ENCODE measurements at regions not wholly inside any gene's neighbourhood (a gene's known extent, or its start where the extent isn't known, plus 50 kb on each side); places are given as distances from the start of the nearest gene placed in this dataset.
"Not testable (repeated sequence)": the region's sequence is repeated elsewhere in the genome, so short reads cannot be mapped to it uniquely, and the experiment has no call there.

DNA sequence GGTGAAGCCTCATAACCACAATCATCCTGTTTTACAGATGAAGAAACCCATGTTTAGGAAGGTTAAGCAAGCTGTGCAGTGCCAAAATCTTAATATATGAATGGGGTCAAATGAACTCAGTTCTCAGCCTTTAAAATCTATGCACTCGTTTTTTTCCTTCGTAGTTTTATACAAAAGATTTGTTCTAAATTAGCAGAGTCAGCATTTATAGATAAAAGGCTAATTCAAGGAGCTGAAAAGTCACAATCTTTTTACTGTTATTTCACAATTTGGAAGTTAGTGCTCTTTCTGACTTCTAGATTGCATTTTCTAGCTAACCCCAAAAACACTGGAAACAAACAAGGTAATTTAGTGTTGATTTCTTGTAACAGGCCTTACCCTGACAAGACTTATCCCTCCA, 766.9 kb upstream of the ADGRL4 start:
- no peak for DNase-seq

DNA sequence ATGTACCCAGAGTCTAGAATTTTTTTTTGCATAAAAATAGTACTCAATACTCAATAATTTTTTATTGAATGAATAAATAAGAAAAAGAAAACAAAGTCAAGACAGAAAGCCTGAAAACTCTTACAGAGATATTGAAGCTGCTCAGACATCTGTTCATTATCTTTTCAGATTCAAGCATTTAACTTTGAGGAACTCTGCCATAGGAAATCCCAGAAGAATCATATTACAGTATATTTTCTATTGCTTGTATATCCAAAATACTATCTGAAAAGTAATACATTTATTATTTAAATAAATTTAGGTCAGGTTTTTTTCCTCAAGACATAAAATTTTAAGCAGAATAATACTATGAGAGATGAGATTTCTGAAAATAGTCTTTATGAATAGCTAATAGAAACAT, 755.9 kb upstream of the ADGRL4 start:
- DNase-seq: no peak

DNA sequence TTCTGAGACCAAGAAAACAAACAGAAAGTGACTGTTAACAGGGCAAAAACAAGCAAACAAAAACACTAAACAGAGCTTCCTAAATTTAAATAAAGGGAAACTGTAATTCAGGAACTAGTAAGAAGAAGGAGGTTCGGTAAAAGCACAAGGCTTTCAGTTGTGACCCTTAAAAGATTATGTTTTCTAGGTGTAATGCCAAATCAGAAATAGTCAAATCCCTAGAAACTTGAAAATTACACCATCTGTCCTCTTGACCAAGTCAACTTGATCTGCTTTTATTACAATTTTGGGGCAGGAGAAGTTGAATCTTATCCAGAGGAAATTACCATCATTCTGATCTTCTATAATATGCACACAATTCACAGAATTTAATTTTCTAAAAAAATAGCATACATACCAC, 754.0 kb upstream of the ADGRL4 start:
- no peak for DNase-seq

DNA sequence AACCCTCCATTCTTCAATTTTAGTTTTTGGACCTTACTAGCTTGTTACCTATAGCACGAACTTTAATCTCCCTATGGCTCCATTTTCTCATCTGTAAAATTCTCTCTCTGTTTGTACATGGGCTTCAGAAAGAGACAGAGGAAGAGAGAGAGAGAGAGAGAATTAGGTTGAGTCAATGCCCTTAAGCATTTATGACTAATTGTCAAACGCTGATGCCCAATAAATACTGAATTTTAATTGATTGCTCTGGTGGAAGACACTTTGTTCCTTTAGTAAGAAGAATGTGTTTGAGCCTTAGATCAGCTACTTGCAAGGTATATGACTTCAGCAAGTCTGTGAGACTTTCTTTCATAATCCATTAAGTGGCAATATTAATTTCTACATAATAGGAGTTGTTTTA, 743.1 kb upstream of the ADGRL4 start:
- no peak for DNase-seq

DNA sequence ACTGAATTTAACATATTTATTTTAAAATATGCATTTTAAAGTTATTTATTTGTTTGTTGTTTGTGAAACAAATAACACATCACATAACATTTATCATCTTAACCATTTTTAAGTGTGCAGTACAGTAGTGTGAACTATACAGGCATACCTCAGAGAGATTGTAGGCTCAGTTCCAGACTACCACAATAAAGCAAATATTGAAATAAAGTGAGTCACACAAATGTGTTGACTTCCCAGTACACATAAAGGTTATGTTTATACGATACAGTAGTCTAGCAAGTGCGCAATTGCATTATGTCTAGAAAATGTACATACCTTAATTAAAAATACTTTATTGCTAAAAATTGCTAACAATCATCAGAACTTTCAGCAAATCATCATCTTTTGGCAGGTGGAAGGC, 739.4 kb upstream of the ADGRL4 start:
- DNase-seq: no peak

DNA sequence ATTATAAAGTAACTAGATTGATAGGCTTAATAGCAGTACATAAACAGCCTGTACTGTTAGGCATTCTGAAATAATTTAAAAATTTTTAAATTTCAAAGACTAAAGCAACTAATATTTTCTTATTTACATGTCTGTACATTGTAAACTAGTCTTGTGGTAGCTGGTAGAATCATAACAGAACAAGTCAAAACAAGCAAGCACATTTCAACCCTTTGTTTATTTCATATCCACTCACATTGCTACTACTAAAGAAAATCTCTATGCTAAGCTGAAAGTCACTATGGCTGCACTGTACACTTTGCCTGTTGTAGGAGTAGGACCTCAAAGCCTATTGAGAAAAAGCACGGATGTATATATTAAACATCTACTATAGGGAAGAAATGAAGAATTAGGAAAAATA, 738.2 kb upstream of the ADGRL4 start:
- DNase-seq: no peak

DNA sequence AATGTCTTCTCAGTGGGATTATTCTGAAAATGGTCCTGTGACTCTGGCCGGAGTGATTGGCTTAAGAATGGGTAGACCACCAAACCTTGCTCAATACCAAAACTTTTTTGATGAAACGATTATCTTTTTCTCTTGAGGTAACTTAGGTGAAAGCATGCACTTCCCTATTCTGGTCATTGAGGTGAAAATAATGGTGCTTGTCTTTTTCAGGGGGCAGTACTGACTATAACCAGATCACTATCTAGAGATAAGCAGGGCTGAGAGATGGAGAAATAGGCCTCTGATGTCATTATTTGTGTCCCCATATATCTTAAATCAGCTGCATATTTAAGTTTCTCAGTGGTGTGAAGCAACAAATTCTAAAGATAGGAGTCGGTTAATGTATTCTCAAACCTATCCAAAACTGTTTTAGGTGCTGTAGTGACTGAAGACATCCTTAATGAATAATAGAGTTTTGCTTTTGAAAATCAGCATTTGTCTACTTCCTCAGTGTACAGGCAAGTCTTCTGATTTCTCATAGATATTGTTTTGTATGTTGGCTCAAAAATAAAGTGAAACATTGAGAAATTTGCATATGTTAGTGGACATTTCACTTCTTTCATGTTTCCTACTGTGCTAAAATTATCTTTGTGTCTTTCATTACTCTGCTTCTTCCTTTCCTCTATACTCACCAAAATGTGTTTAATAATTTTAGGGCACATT, 735.3 kb upstream of the ADGRL4 start:
- no peak for DNase-seq

DNA sequence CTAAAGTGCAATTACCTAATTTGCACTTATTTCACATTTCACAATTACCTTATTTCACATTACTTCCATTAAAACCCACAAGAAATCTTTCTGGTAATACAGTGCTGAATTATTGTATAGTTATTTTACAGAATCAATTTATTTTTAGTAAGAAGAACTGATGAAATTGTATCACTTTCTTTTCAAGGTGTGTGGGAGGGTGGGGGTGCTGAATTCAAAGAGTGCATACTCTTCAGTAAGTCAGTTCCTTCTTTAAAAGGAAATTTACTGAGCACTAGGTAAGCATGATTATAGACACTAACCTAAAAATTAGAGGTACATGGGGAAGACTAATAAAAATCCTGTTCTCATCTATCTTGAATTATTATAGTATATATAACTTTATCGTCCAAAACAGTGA, 731.6 kb upstream of the ADGRL4 start:
- DNase-seq: no peak

DNA sequence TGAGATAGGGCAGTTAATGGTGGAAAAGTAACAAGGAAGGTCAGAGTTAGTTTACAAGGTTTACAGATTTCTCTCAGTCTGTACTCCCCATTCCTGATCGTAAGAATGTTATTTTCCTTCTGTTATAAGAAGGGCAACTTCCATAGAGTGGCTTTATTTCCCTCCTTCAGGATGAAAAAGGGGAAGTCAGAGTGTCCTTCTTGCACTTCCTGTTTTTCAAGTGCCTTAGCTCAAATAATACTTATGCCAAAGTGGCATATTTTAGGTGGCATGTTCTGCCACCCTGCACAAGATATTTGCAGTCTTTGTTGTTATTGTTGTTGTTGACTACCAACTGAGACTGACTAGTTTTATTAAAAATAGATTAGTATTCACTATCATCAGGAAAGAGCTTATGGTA, 730.7 kb upstream of the ADGRL4 start:
- no peak for DNase-seq

DNA sequence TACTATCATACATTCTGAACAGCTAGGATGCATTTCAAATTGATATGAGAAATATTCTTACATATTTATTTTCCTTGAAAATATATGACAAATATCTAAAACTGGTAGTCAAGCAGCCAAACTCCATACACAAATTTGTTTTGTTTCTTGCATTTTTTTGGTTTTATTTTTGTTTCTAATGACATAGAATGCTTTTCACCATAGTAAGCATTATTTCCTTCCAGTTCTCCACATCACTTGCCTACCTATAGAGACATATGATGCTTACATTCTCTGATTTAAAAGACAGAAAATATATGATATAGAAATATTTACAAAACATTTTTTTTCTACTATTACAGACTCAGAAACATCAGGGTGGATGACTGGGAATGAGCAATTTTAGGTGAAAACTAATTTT, 726.4 kb upstream of the ADGRL4 start:
- no peak for DNase-seq

DNA sequence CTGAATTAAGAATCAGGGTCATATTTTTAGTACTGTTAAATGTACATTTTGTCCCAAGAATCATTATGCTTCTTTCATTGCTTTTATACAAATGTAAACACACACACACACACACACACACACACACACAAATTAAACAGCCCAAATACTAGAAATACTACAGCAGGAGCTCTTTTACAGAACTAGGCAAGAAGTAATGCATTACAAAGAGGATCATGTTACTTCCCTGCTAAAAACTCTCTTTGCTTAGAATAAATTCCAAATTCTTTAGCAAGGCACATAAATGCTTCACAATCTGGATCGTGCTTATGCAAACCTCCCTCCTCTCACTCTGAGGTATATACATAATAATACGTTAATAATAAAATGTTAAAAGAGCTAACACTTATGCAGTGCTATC, 720.4 kb upstream of the ADGRL4 start:
- no peak for DNase-seq

DNA sequence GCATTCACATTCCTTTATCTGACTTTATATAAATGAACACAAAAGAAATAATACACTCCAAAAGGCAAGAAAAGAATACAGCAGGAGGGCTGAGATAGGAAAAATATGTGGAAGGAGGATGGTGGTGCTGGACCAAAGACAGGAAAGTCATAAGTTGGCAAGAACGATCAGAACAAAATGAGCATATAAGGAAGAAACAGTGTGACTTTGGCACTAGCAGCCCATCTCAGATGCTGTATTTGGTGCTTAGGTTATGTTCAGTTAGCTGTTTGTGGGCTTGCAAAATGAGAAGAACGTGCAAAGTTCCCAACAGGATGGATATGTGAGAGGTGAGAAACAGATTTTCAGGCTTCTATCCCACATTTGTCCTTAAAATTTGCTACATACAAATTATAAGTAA, 719.8 kb upstream of the ADGRL4 start:
- DNase-seq: no peak

DNA sequence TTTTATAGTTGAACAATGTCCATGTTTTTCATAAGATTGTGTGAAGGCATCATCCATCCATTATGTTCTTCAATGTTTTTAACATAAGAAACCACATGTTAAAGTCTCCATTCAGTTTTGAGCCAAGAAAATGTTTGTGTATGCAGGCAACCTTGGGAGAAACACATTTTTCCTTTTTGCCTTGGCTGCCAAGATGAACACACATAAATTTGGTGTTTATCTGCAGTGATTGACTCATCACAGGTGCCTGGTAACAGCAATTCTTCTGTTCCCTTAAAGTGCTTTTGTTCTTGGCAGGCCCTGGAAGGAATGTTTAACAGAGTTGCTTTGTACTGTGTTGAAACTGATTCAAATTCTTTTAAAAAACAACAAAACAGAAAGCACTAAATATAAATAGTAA, 709.9 kb upstream of the ADGRL4 start:
- DNase-seq: no peak

DNA sequence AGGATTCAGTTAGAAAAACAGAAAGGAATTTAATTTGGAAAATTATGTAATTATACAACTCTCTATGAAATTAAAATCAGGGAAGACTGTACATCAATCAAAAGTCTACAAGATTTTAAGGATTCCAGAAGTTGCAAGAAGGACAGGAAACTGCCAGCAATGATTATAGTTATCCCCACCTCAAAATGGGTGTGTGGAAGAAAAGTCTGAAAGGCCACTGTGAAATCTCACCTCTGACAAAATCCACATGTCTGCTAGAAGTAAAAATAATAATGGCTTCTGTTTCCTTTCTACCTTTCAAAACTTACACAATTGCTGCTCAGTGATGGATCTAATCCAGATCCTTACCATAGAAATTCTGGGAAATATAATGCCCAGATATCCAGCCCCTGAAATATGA, 708.1 kb upstream of the ADGRL4 start:
- DNase-seq: no peak

DNA sequence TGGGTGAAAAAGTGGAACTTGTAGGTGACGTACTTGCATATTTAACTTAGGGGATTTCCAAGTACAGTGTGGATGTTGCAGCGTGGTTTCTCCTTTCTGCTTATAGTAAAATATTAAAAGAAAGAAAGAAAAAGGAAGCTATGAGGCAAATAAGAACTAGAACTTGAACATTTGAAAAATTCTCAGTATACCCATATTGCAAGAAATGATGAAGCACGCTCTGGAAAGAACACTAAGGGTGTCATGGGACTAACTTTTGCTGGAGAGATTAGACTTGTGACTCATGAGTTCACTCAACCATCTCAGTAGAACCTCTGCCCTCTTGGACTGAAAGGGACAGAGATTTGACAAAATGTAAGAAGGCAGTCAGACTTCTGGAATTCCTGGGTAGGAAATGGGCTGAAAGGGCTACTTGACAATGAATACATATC, 704.5 kb upstream of the ADGRL4 start:
- DNase-seq: no peak

DNA sequence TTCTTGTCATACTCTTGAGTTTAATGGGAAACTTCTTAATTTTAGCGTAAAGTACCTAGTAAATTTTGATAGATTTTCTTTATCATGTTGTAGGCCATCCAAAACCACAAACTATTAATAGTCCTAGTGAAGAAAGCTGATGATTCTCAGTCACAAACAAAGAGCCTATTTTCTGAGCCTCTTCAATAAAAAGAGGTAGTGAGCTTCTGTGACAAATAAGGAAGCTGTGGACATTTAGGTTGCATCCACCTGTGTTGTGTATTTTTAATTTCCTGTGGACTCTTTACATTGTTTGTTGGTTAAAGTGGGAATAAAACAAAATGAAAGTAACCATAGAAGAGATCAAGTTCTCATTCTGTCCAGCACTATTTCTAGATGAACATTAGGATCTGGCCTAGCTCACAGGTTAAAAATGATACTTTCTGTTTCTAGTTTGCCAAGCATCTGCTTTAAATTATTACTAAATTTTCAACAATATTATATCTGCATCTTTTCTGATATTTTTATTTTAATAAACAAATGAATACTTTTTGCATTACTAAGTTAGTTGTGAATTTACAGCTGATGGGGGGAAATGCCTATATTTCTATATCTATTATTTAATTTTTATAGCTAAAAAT, 702.2 kb upstream of the ADGRL4 start:
- DNase-seq: no peak

DNA sequence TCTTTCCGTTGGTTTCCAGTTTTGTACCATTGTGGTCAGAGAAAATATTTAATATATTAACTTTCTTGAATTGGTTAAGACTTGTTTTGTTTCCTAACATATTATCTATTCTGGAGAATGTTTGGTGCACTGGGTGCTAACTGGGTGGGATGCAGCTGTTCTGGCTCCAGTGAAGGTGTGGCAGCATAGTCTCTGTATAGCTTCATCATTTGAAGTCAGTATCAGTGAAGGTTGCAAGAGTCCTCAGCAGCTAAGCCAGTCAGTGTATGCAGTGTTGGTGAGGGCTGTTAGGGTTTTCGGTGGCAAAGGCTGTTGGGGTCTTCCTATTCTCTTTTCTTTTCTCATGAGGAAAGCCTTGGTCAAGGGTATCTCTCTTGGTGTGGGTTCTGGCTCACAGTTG, 698.7 kb upstream of the ADGRL4 start:
- DNase-seq: no peak

DNA sequence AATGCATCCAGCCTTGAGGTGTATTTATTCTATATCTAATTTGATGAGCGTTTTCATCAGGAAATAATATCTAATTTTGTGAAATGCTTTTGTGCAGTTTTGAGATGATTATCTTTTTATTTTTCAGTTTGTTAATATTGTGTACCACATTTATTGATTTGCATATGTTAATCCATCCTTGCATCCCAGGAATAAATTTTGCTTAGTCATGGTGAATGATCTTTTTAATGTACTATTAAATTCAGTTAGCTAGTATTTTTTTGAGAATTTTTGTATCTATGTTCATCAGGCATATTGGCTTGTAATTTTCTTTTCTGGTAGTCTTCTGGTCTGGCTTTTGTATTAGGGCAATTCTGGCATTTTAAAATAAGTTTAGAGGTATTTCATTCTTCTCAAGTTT, 697.5 kb upstream of the ADGRL4 start:
- no peak for DNase-seq

DNA sequence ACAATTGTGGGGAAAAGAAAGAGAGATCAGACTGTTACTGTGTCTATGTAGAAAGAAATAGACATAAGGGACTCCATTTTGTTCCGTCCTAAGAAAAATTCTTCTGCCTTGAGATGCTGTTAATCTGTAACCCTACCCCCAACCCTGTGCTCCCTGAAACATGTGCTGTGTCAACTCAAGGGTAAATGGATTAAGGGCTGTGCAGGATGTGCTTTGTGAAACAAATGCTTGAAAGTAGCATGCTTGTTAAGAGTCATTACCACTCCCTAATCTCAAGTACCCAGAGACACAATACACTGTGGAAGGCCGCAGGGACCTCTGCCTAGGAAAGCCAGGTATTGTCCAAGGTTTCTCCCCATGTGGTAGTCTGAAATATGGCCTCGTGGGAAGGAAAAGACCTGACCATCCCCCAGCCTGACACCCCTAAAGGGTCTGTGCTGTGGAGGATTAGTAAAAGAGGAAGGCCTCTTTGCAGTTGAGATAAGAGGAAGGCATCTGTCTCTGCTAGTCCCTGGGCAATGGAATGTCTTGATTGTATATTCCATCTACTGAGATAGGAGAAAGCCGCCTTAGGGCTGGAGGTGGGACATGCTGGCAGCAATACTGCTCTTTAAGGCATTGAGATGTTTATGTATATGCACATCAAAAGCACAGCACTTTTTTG, 695.9 kb upstream of the ADGRL4 start:
- not testable (repeated sequence) for DNase-seq

DNA sequence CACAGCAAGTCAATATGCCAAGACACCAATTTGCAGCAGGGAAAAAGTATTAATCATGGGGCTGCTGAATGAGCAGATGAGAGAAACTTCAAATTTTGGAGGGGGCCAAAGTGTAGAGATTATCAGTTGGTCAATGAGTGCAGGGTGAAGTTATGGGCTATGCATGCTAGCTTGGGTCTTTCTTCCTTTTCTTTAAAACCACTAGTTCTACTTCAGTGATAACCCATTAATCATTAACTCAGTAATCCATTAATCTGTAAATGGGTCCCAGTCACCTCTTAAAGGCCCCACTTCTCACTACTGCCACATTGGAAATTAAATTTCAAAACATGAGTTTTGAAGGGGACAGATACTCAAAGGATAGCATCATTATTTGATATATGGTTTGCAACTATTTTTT, 688.6 kb upstream of the ADGRL4 start:
- no peak for DNase-seq

DNA sequence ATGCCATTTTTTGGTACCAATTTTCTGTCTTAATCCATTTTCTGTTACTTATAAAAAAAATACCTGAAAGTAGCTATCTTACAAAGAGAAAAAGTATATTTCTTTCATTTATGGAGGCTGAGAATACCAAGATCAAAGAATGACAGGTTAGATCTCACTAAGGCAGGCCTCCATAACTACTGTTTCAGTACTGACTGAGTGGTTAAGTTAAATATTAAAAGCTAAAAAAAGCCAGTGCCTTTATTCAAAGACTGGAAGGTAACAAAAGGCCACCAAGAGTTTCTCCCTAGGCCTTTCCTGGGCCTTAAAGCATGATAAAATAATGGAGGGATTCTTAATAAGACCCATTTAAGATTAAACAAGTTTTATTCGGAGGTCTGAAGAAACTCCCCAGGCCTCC, 687.7 kb upstream of the ADGRL4 start:
- DNase-seq: no peak

DNA sequence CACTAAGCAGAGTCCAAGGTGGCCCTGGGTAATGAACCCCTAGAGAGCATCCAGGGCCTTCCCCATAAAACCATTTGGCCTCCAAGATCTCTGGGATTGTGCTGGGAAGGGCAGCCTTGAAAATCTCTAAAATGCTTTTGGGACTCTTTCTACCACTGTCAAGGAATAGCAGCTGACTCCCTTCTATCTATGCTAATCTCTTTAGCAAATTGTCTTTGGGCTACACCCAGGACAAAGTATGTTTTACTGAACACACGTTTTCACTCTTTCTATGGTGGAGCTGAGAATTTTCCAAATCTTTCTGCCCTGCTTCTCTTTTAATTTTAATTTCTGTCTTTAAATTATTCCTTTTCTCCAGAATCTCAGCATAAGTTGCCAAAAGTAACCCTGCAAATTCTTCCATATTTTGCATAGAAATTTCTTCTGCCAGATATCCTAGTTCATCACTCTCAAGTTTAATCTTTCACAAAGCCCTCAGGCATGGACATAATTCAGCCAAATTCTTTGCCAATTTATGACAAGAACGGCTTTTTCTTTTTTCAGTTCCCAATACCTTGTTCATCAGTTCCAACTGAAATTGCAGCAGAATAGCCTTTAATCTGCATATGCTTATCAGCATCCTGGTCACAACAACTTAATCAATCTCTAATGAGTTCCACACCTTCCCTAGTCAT, 687.0 kb upstream of the ADGRL4 start:
- DNase-seq: no peak

DNA sequence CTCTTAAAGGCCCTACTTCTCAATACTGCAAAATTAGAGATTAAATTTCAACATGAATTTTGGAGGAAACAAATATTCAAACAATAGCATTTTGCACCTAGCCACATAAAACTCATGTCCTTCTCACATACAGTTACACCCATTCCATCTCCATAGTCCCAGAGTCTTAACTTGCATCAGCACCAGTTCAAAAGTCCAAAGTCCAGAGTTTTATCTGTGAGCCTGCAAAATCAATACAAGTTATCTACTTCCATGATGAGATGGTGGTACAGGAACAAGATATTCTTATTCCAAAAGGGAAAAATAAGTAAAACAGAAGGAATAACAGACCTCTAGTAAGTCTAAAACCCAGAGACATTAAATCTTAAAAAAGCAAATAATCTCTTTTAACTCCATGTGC, 686.0 kb upstream of the ADGRL4 start:
- DNase-seq: no peak

DNA sequence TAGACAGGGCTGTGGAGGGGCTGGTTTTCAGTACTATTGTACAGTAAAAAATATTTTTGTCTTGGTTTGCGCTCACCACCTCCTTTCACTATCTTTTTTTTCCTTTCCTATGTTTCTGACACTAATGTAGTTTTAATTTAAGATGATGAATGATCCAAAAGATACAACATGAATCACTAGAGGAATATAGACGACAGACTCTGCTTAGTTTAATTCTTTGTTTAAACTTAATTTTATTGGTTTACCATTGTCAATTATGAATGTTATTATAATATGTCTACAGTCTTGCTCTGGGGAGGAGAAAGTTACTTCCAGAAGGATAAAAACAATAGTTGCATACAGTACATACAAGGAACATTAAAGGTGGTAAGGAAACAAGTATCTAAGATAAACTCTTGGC, 682.4 kb upstream of the ADGRL4 start:
- no peak for DNase-seq

All from 8988T (cell line).